ENCODE measurements at regions not wholly inside any gene's neighbourhood (a gene's known extent, or its start where the extent isn't known, plus 50 kb on each side); places are given as distances from the start of the nearest gene placed in this dataset.

DNA sequence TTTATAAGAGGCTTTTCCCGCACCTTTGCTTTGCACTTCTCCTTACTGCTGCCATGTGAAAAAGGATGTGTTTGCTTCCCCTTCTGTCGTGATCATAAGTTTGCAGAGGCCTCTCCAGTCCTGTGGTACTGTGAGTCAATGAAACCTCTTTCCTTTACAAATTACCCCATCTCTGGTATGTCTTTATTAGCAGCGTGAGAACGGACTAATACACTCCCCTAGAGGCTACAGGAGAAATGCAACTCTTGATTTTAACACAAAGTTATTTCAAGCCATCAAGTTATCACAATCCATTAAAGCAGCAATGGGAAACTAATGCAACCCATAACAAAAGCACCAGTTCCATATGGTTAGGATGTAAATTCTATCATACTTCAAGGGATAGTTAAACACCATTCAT lies 1378.8 kb upstream of the DDX18 start:
- TF ChIP-seq, protein P1, sequence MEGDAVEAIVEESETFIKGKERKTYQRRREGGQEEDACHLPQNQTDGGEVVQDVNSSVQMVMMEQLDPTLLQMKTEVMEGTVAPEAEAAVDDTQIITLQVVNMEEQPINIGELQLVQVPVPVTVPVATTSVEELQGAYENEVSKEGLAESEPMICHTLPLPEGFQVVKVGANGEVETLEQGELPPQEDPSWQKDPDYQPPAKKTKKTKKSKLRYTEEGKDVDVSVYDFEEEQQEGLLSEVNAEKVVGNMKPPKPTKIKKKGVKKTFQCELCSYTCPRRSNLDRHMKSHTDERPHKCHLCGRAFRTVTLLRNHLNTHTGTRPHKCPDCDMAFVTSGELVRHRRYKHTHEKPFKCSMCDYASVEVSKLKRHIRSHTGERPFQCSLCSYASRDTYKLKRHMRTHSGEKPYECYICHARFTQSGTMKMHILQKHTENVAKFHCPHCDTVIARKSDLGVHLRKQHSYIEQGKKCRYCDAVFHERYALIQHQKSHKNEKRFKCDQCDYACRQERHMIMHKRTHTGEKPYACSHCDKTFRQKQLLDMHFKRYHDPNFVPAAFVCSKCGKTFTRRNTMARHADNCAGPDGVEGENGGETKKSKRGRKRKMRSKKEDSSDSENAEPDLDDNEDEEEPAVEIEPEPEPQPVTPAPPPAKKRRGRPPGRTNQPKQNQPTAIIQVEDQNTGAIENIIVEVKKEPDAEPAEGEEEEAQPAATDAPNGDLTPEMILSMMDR (IDR thresholded peaks at IDR 0.05; ENCODE audit: low read length, missing control alignments) = no peak
- no peak overlapping the region for H3K4me3 ChIP-seq (replicated peaks; ENCODE audit: low read depth, low read length)
- no peak for DNase-seq (ENCODE audit: low read depth)

DNA sequence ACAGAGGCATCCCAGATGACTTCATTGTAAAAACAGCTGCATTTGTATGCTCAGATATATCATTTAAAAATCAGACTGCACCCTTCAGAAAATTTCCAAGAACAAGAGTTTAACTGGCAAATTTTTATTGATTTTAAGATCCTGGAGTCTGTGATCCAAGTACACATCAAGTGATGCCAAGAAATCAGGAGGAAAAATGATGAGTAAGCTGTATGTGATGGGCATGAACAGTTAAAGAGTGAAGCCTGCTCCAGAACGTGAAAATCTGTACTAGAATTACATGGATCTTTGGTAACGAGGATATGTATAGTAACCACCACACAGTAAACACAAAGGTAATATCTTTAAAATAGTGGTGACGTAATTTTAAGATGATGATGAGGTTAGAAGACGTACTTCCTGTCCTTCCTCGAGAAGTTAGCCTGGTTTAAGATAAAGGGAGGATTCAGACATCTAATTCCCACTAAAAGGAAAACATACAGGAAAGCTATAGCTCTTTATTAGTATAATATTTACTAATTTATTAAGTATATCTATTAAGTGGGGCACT lies 1374.3 kb upstream of the DDX18 start:
- no peak overlapping the region for H3K4me3 ChIP-seq (replicated peaks; ENCODE audit: low read depth, low read length)
- TF ChIP-seq, protein P1 (IDR thresholded peaks at IDR 0.05; ENCODE audit: low read length, missing control alignments) = no peak
- DNase-seq (ENCODE audit: low read depth) = no peak

DNA sequence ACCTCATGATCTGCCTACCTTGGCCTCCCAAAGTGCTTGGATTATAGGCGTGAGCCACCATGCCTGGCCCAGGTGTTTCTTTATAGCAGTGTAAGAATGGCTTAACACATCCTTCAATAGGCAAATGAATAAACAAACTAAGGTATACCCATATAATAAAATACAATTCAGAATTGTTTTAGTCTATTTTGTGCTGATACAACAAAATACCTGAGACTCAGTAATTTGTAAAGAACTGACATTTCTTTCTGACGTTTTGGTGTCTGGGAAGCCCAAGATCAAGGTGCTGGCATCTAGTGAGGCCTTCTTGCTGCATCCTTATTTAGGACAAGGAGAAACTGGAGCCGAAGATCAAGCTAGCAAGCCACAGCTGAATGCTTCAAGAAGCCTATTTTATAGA lies 1372.1 kb upstream of the DDX18 start:
- no peak for DNase-seq (ENCODE audit: low read depth)
- no peak overlapping the region for H3K4me3 ChIP-seq (replicated peaks; ENCODE audit: low read depth, low read length)
- TF ChIP-seq, protein P1 (IDR thresholded peaks at IDR 0.05; ENCODE audit: low read length, missing control alignments) = no peak

DNA sequence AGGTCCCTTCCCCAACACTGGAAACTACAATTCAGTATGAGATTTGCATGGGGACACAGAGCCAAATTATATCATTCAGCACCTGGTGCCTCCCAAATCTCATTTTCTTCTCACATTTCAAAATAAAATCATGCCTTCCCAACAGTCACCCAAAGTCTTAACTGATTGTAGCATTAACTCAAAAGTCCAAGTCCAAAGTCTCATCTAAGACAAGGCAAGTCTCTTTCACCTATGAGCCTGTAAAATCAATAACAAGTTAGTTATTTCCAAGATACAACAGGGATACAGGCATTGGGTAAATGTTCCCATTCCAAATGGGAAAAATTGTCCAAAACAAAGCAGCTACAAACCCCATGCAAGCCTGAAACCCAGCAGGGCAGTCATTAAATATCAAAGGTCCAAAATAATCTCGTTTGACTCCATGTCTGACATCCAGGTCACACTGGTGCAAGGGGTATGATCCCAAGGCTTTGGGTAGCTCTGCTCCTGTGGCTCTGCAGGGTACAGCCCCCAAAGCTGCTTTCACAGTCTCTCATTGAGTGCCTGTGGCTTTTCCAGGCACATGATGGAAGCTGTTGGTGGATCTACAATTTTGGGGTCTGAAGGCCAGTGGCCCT lies 1370.1 kb upstream of the DDX18 start:
- TF ChIP-seq, protein P1 (IDR thresholded peaks at IDR 0.05; ENCODE audit: low read length, missing control alignments) = no peak
- DNase-seq (ENCODE audit: low read depth) = no peak
- H3K4me3 ChIP-seq (replicated peaks; ENCODE audit: low read depth, low read length) = no peak overlapping the region

DNA sequence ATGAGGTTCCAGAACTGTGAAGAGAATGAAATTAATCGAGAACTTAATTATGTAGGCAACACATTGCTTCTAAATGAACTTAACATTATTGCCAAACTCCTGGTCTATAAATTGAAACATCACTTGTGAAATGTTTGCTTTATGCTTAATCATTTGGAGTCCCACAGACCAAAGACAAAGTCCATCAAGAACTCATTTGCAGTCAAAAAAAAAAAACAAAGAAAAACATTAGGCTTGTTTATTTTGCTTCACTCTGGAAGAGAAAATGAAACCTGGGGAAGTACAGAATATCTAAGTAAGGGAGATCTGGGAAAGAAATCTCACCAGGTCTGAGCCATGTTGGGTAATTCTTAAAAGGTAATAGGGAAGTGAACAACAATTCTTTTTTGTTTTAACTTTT lies 1363.5 kb upstream of the DDX18 start:
- no peak overlapping the region for H3K4me3 ChIP-seq (replicated peaks; ENCODE audit: low read depth, low read length)
- TF ChIP-seq, protein P1 (IDR thresholded peaks at IDR 0.05; ENCODE audit: low read length, missing control alignments) = no peak
- DNase-seq (ENCODE audit: low read depth) = no peak

DNA sequence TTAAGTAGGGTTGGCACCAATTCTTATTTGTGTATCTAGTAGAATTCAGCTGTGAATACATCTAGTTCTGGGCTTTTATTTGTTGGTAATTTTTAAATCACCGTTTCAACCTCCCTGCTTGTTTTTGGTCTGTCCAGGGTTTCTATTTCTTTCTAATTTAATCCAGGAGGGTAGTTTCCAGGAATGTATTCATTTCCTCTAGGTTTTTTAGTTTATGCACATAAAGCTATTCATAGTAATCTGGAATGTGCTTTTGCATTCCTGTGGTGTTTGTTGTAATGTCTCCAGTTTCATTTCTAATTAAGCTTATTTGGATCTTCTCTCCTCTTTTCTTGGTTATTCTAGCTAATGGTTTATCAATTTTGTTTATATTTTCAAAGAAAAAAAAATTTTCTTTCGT lies 1361.8 kb upstream of the DDX18 start:
- TF ChIP-seq, protein P1 (IDR thresholded peaks at IDR 0.05; ENCODE audit: low read length, missing control alignments) = no peak
- DNase-seq (ENCODE audit: low read depth) = peak; percentile 2
- H3K4me3 ChIP-seq (replicated peaks; ENCODE audit: low read depth, low read length) = no peak overlapping the region

DNA sequence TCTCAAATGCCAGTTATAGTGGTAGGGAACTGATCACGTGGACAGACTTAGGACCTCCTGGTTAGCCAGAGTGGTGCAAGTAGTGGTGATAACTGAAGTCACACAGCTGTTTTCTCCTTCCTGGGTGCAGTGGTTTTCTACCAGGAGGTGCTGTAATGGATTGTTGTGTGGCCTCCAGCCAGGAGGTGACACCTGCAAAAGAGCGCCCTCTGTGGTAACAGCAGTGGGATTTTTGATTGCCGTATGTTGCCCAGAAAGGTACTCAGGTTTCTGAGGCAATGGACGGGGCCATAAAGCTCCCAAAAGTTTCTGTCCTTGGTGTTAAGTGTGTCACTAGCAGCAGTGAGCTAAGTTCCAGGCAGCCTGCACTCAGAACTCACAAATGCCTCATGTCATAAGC lies 1358.1 kb upstream of the DDX18 start:
- TF ChIP-seq, protein P1 (IDR thresholded peaks at IDR 0.05; ENCODE audit: low read length, missing control alignments) = no peak
- no peak for DNase-seq (ENCODE audit: low read depth)

More for the DNA sequence above, 1358.1 kb upstream of the DDX18 start:
- H3K4me3 ChIP-seq (replicated peaks; ENCODE audit: low read depth, low read length) = no peak overlapping the region

Measured in fibroblast of pulmonary artery (primary cell).